ENCODE measurements at regions not wholly inside any gene's neighbourhood (a gene's known extent, or its start where the extent isn't known, plus 50 kb on each side); places are given as distances from the start of the nearest gene placed in this dataset.

DNA sequence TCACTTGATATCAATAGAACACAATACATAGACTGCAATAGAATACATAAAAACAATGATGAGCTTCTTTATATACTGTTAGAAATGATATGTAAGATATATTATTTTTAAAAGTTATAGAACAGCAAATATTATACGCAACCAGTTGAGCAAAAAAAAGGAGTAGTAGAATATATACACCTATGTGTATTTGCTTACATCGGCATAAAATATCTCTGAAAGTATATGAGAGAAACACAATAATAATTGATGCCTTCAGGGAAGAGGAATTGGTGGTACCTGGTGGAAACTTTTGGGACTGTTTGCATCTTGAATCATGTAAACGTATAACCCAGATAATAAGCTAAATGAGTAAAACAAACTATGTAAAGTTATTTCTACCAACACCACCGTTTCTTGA lies 418.4 kb upstream of the DCN start:
- H3K4me1 ChIP-seq: no peaks in the 10 kb centered on the region
- no peaks in the 10 kb centered on the region for H3K27me3 ChIP-seq
- H3K27ac ChIP-seq: no peak overlapping the region
- H3K36me3 ChIP-seq: no peaks in the 10 kb centered on the region
- no peak for DNase-seq
- no peak overlapping the region for H3K9ac ChIP-seq (ENCODE audit: low read depth in 2 of 2, low read length in 2 of 2)
- no peak overlapping the region for H3K4me3 ChIP-seq
- intact Hi-C loops (cut with DNase I): no loop called here
- H3K9me3 ChIP-seq: no peaks in the 10 kb centered on the region
- TF ChIP-seq CTCF (IDR thresholded peaks at IDR 0.05): no peak

DNA sequence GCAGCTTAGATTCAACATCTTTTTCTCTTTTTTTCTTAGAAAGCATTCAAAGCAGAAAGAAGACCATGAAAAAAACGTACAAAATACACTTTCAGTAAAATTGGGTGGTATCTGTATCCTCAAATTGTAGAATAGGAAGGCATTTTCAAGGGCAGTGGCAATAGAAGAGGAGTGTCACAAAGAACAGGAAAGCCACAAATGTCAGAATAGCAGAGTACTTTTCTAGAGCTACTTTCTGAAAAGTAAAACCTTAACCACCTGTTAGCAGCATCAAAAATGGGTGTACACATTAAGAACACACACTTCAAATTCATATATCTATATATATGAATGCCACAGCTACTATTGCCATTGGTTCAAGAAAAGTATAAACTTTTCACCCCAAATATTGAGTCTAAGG lies 412.1 kb upstream of the DCN start:
- Histone ChIP-seq H3K36me3 (no peaks in the 10 kb centered on the region), H3K4me3 (no peak overlapping the region), H3K27me3 (no peaks in the 10 kb centered on the region), H3K27ac (no peak overlapping the region), H3K9ac (ENCODE audit: low read depth in 2 of 2, low read length in 2 of 2) (no peak overlapping the region), H3K9me3 (no peaks in the 10 kb centered on the region), H3K4me1 (no peaks in the 10 kb centered on the region)
- TF ChIP-seq CTCF (IDR thresholded peaks at IDR 0.05): no peak
- no peak for DNase-seq
- intact Hi-C loops (cut with DNase I): no loop called here

DNA sequence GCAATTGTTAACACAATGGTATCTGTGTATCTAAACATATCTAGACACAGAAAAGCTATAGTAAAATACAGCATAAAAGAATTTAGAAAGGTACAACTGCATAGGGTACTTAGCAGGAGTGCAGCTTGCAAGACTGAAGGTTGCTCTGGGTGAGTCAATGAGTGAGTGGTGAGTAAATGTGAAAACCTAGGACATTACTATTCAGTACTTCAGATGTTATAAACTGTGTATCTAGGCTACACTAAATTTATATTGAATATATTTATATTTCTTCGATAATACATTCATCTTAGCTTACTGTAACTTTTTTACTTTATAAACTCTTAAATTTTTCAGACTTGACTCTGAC lies 409.0 kb upstream of the DCN start:
- intact Hi-C loops (cut with DNase I): no loop called here
- Histone ChIP-seq H3K27ac (no peak overlapping the region), H3K4me1 (no peaks in the 10 kb centered on the region), H3K27me3 (no peaks in the 10 kb centered on the region), H3K9me3 (no peaks in the 10 kb centered on the region), H3K9ac (ENCODE audit: low read depth in 2 of 2, low read length in 2 of 2) (no peak overlapping the region), H3K36me3 (no peaks in the 10 kb centered on the region), H3K4me3 (no peak overlapping the region)
- DNase-seq: no peak
- TF ChIP-seq CTCF (IDR thresholded peaks at IDR 0.05): no peak

- Histone ChIP-seq H3K4me1 (no peaks in the 10 kb centered on the region), H3K36me3 (no peaks in the 10 kb centered on the region), H3K9ac (ENCODE audit: low read depth in 2 of 2, low read length in 2 of 2) (no peak overlapping the region), H3K27ac (no peak overlapping the region), H3K27me3 (no peaks in the 10 kb centered on the region), H3K4me3 (no peak overlapping the region), H3K9me3 (no peaks in the 10 kb centered on the region)
- DNase-seq: no peak
- intact Hi-C loops (cut with DNase I): no loop called here
- TF ChIP-seq CTCF (IDR thresholded peaks at IDR 0.05): no peak
These were observed 408.5 kb upstream of the DCN start for GRCh38 chr12:91590966-91591638.

- no peak for DNase-seq
- Histone ChIP-seq H3K4me1 (no peaks in the 10 kb centered on the region), H3K9me3 (no peaks in the 10 kb centered on the region), H3K4me3 (no peak overlapping the region), H3K9ac (ENCODE audit: low read depth in 2 of 2, low read length in 2 of 2) (no peak overlapping the region), H3K27me3 (no peaks in the 10 kb centered on the region), H3K27ac (no peak overlapping the region), H3K36me3 (no peaks in the 10 kb centered on the region)
- no peak for TF ChIP-seq CTCF (IDR thresholded peaks at IDR 0.05)
- intact Hi-C loops (cut with DNase I): no loop called here
These were observed 406.3 kb upstream of the DCN start for GRCh38 chr12:91588874-91589454.

Measured in colonic mucosa (tissue), 4 donors.